ENCODE measurements at regions not wholly inside any gene's neighbourhood (a gene's known extent, or its start where the extent isn't known, plus 50 kb on each side); places are given as distances from the start of the nearest gene placed in this dataset.

DNA sequence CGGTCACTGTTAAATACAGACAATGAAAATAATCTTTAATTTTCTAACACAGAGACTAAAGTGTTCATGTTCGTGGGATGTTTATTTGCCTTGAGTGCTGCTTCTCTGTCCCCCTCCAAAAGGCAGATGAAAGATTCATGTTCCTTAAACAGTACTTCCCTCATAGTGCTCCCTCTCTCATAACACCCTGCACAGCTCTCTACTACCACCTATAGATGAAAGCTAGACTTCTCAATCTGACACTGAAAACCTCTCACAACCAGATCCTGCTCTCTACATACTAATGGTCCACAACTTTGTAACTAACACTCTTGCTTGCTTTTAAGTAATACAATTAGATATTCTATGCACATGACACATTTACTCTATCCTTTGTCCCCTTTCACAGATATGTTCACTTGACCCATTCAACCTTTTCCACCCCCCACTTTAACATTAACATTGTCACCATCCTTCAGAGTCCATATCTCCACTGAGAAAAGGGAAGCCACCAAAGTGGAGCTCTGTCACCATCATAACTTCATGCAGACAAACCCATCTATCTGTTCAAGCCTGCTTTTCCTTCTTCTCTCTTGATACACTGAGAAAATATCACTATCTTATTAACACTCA is 266.4 kb upstream of the USP15 start:
- no peak for TF ChIP-seq EZH2 (IDR thresholded peaks at IDR 0.05; ENCODE audit: insufficient read depth, poor library complexity, severe bottlenecking)
- no peak for TF ChIP-seq EZH2phosphoT487 (IDR thresholded peaks at IDR 0.05; ENCODE audit: insufficient read depth, low read depth)
